ENCODE measurements at regions not wholly inside any gene's neighbourhood (a gene's known extent, or its start where the extent isn't known, plus 50 kb on each side); places are given as distances from the start of the nearest gene placed in this dataset.
"Not testable (repeated sequence)": the region's sequence is repeated elsewhere in the genome, so short reads cannot be mapped to it uniquely, and the experiment has no call there.

- Histone ChIP-seq H3K27ac (peak overlapping the region in 2 of 3 donors; percentile 31 to 49), H3K27me3 (no peaks in the 10 kb centered on the region)
These were observed 499.3 kb downstream of the PID1 start for GRCh38 chr2:228771774-228772173.

GRCh38 chr2:228771315-228771714, 499.8 kb downstream of the PID1 start:
- H3K4me3 ChIP-seq (replicated peaks in 1 of 3): no peak overlapping the region
- 75 to 81% methylated on average over 5 of the region's 5 CpGs for WGBS, 2 donors
- DNase-seq: no peak
- intact Hi-C loops (cut with DNase I): no loop called here
- H3K27ac ChIP-seq: peak overlapping the region; percentile 25 to 58 (median 49)
- no peaks in the 10 kb centered on the region for H3K36me3 ChIP-seq
- TF ChIP-seq POLR2A (IDR thresholded peaks at IDR 0.05): no peak
- TF ChIP-seq CTCF (IDR thresholded peaks at IDR 0.05): no peak
- no peaks in the 10 kb centered on the region for H3K4me1 ChIP-seq
- no peaks in the 10 kb centered on the region for H3K27me3 ChIP-seq
- no peaks in the 10 kb centered on the region for H3K9me3 ChIP-seq

More at GRCh38 chr2:228771774-228772173, 499.3 kb downstream of the PID1 start:
- intact Hi-C loops (cut with DNase I): no loop called here
- Histone ChIP-seq H3K4me1 (no peaks in the 10 kb centered on the region), H3K4me3 (replicated peaks in 1 of 3) (no peak overlapping the region), H3K9me3 (no peaks in the 10 kb centered on the region), H3K36me3 (no peaks in the 10 kb centered on the region)
- DNase-seq: no peak
- TF ChIP-seq POLR2A (IDR thresholded peaks at IDR 0.05): no peak
- TF ChIP-seq CTCF (IDR thresholded peaks at IDR 0.05): no peak
- WGBS, 2 donors: 67 to 82% methylated on average over 1 of the region's 1 CpG

GRCh38 chr2:228768818-228769217, 502.3 kb downstream of the PID1 start:
- Histone ChIP-seq H3K4me3 (replicated peaks in 1 of 3) (no peak overlapping the region), H3K4me1 (no peaks in the 10 kb centered on the region), H3K27ac (peak overlapping the region in 1 of 3 donors; percentile 63), H3K27me3 (no peaks in the 10 kb centered on the region), H3K9me3 (no peaks in the 10 kb centered on the region), H3K36me3 (no peaks in the 10 kb centered on the region)
- no peak for TF ChIP-seq POLR2A (IDR thresholded peaks at IDR 0.05)
- TF ChIP-seq CTCF (IDR thresholded peaks at IDR 0.05): no peak
- intact Hi-C loops (cut with DNase I): no loop called here
- 55 to 68% methylated on average over 1 of the region's 1 CpG for WGBS, 2 donors
- DNase-seq: no peak

GRCh38 chr2:228768141-228768540, 502.9 kb downstream of the PID1 start:
- H3K36me3 ChIP-seq; H3K4me1 ChIP-seq; intact Hi-C loops (cut with DNase I); H3K9me3 ChIP-seq; DNase-seq; H3K27me3 ChIP-seq; H3K4me3 ChIP-seq (replicated peaks in 1 of 3): not testable (repeated sequence)
- 65% methylated on average over 3 of the region's 3 CpGs for WGBS, 2 donors
- peak overlapping the region in 1 of 3 donors; percentile 63 for H3K27ac ChIP-seq

GRCh38 chr2:228767196-228767595, 503.9 kb downstream of the PID1 start:
- intact Hi-C loops (cut with DNase I): no loop called here
- H3K4me3 ChIP-seq (replicated peaks in 1 of 3): no peak overlapping the region
- 83 to 91% methylated on average over 2 of the region's 2 CpGs for WGBS, 2 donors
- no peaks in the 10 kb centered on the region for H3K27me3 ChIP-seq
- H3K4me1 ChIP-seq: no peaks in the 10 kb centered on the region
- no peak overlapping the region for H3K27ac ChIP-seq
- no peak for DNase-seq
- TF ChIP-seq POLR2A (IDR thresholded peaks at IDR 0.05) (no peak), CTCF (IDR thresholded peaks at IDR 0.05) (no peak)
- no peaks in the 10 kb centered on the region for H3K36me3 ChIP-seq
- H3K9me3 ChIP-seq: no peaks in the 10 kb centered on the region

Data from thyroid gland (tissue), 4 donors.